Ovary (tissue), 3 donors: ENCODE measurements at regions not wholly inside any gene's neighbourhood (a gene's known extent, or its start where the extent isn't known, plus 50 kb on each side); places are given as distances from the start of the nearest gene placed in this dataset.

Source experiments
- CTCF ChIP-seq, 3 donors: fragments of 450-650 bp in 2 of 3; fragments of 200-600 bp in 1 of 3; IDR thresholded peaks; one replicate each; pipeline versions ENCODE4 v1.5.1 to v1.8.0; 2016 to 2022; ENCODE audit warnings: antibody characterized with exemption in 3 of 3, mild to moderate bottlenecking in 1 of 3
- POLR2A ChIP-seq: fragments of 450-650 bp; IDR thresholded peaks from one replicate; pipeline ENCODE4 v1.6.1; 2017; ENCODE audit warnings: antibody characterized with exemption, mild to moderate bottlenecking, moderate library complexity
- donor health status: DM: no; HTN: no; CAD: no.

DNA sequence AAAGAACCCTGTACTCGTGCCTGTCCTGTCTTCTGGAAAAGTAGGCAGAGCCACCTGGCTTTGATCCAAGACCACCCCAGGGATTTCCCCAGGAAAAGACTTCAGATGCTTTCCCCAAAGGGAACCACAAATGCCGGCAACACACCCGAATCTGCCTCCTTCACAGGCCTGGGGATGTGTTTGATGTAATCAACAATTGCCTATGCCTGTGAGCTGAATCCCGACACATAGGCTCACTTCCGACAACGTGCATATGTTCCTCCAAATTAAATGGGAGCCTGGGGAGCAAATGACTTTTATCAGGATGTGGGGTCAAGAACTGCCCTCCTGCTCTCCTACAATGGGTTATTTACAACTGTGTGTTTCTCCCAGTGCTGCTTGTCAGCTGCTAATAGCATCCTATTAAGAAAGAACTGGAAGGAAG is 535.2 kb upstream of the CDH11 start:
- TF ChIP-seq CTCF (IDR thresholded peaks at IDR 0.05) (no peak), POLR2A (no peak)
